Transverse colon (tissue), 4 donors: ENCODE measurements at regions not wholly inside any gene's neighbourhood (a gene's known extent, or its start where the extent isn't known, plus 50 kb on each side); places are given as distances from the start of the nearest gene placed in this dataset.

Experiments
- EP300 ChIP-seq: sonication (generic); formaldehyde crosslinking; IDR thresholded peaks from one replicate; pipeline ENCODE4 v1.6.1; 2017; ENCODE audit warnings: antibody characterized with exemption, low read depth
- POLR2A ChIP-seq: fragments of 450-650 bp; IDR thresholded peaks from one replicate; pipeline ENCODE4 v1.6.1; 2016; ENCODE audit warnings: antibody characterized with exemption, mild to moderate bottlenecking, moderate library complexity
- POLR2AphosphoS5 ChIP-seq, 3 donors: sonication (generic); formaldehyde crosslinking; IDR thresholded peaks; one replicate each; pipeline ENCODE4 v1.6.1; 2016; ENCODE audit warnings: antibody characterized with exemption in 3 of 3
- TF ChIP-seq, protein P1 (sequence below), 5 experiments: fragments of 200-600 bp in 3 of 5; fragments of 450-650 bp in 2 of 5; sonication (generic) in 3 of 5; IDR thresholded peaks; 1 replicate in 2 of 5; 2 replicates in 3 of 5; pipeline ENCODE4 v1.5.1; 2016 to 2017; ENCODE audit warnings: antibody characterized with exemption in 5 of 5, inconsistent platforms in 3 of 5, mild to moderate bottlenecking in 2 of 5, moderate library complexity in 1 of 5

DNA sequence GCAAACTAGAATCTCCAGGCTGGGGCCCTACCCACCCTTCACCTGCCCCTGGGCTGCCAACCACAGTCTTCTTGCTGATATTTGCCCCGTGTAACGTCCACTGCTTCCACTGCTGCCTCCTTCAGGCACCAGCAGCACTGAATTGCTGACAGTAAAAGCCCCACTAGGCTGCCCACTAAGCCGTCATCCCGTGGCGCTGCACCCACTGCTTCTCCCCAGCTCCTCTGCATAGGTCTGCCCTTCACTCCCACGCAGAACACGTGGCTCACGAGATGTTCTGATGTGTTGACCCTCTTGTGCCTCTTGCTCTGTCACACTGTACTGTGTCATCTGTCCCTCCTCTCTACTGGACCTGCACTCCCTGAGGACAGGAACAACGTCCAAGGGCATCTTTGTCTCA is 86.3 kb upstream of the HIVEP1 start:
- TF ChIP-seq, protein P1, sequence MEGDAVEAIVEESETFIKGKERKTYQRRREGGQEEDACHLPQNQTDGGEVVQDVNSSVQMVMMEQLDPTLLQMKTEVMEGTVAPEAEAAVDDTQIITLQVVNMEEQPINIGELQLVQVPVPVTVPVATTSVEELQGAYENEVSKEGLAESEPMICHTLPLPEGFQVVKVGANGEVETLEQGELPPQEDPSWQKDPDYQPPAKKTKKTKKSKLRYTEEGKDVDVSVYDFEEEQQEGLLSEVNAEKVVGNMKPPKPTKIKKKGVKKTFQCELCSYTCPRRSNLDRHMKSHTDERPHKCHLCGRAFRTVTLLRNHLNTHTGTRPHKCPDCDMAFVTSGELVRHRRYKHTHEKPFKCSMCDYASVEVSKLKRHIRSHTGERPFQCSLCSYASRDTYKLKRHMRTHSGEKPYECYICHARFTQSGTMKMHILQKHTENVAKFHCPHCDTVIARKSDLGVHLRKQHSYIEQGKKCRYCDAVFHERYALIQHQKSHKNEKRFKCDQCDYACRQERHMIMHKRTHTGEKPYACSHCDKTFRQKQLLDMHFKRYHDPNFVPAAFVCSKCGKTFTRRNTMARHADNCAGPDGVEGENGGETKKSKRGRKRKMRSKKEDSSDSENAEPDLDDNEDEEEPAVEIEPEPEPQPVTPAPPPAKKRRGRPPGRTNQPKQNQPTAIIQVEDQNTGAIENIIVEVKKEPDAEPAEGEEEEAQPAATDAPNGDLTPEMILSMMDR (IDR thresholded peaks at IDR 0.05): no peak
- TF ChIP-seq POLR2A (no peak), POLR2AphosphoS5 (IDR thresholded peaks at IDR 0.05) (no peak), EP300 (no peak)
